ENCODE measurements at regions not wholly inside any gene's neighbourhood (a gene's known extent, or its start where the extent isn't known, plus 50 kb on each side); places are given as distances from the start of the nearest gene placed in this dataset.
"Not testable (repeated sequence)": the region's sequence is repeated elsewhere in the genome, so short reads cannot be mapped to it uniquely, and the experiment has no call there.

GRCh38 chr3:125695688-125696087, 100.4 kb upstream of the OSBPL11 start:
- H3K36me3 ChIP-seq, result no peaks in the 10 kb centered on the region
- H4K20me1 ChIP-seq, result no peaks in the 10 kb centered on the region
- no peaks in the 10 kb centered on the region for H3K4me1 ChIP-seq
- H3K4me2 ChIP-seq, result no peak overlapping the region
- H3K4me3 ChIP-seq, result no peak overlapping the region
- H3K9ac ChIP-seq, result no peak overlapping the region
- H3K27ac ChIP-seq, result no peak overlapping the region
- TF ChIP-seq Cebpa-rat (IDR thresholded peaks at IDR 0.05), result no peak
- no peaks in the 10 kb centered on the region for H3K27me3 ChIP-seq
- H3K9me3 ChIP-seq, result no peaks in the 10 kb centered on the region

- not testable (repeated sequence) for H3K9ac ChIP-seq, H4K20me1 ChIP-seq, H3K9me3 ChIP-seq, H3K27ac ChIP-seq, H3K4me1 ChIP-seq, H3K27me3 ChIP-seq, H3K36me3 ChIP-seq, H3K4me2 ChIP-seq, H3K4me3 ChIP-seq
Measured at GRCh38 chr3:125697126-125697525, 101.8 kb upstream of the OSBPL11 start.

- not testable (repeated sequence) for H4K20me1 ChIP-seq, H3K4me1 ChIP-seq, H3K4me3 ChIP-seq, H3K4me2 ChIP-seq, H3K9ac ChIP-seq, H3K9me3 ChIP-seq, H3K36me3 ChIP-seq, H3K27ac ChIP-seq, H3K27me3 ChIP-seq
Measured at GRCh38 chr3:125697979-125698640, 102.8 kb upstream of the OSBPL11 start.

GRCh38 chr3:125715651-125716050, 120.4 kb upstream of the OSBPL11 start:
- Histone ChIP-seq H3K4me1 (no peaks in the 10 kb centered on the region), H3K36me3 (no peaks in the 10 kb centered on the region), H3K9ac (no peak overlapping the region), H3K4me3 (no peak overlapping the region), H3K27me3 (no peaks in the 10 kb centered on the region), H3K27ac (no peak overlapping the region), H4K20me1 (no peaks in the 10 kb centered on the region), H3K4me2 (no peak overlapping the region), H3K9me3 (no peaks in the 10 kb centered on the region)
- TF ChIP-seq Cebpa-rat (IDR thresholded peaks at IDR 0.05), result no peak

- not testable (repeated sequence) for H3K27me3 ChIP-seq, H4K20me1 ChIP-seq, H3K9ac ChIP-seq, H3K4me1 ChIP-seq, H3K9me3 ChIP-seq, H3K36me3 ChIP-seq, H3K27ac ChIP-seq, H3K4me3 ChIP-seq, H3K4me2 ChIP-seq
Measured at GRCh38 chr3:125732151-125732550, 136.9 kb upstream of the OSBPL11 start.

- H3K36me3 ChIP-seq, H4K20me1 ChIP-seq, H3K4me1 ChIP-seq, H3K27ac ChIP-seq, H3K9ac ChIP-seq, H3K4me3 ChIP-seq, H3K27me3 ChIP-seq, H3K4me2 ChIP-seq: not testable (repeated sequence)
- H3K9me3 ChIP-seq, result peaks cover 15% of the 10 kb centered on the region
Measured at GRCh38 chr3:125741991-125742718, 146.9 kb upstream of the OSBPL11 start.

- H3K4me1 ChIP-seq, H3K27ac ChIP-seq, H3K9ac ChIP-seq, H3K9me3 ChIP-seq, H3K36me3 ChIP-seq, H4K20me1 ChIP-seq, H3K27me3 ChIP-seq, H3K4me3 ChIP-seq, H3K4me2 ChIP-seq: not testable (repeated sequence)
Measured at GRCh38 chr3:125742845-125743244, 147.5 kb upstream of the OSBPL11 start.

- not testable (repeated sequence) for H3K4me1 ChIP-seq, H3K36me3 ChIP-seq, H3K9me3 ChIP-seq, H4K20me1 ChIP-seq, H3K4me3 ChIP-seq, H3K9ac ChIP-seq, H3K27ac ChIP-seq, H3K27me3 ChIP-seq, H3K4me2 ChIP-seq
Measured at GRCh38 chr3:125757050-125757449, 161.8 kb upstream of the OSBPL11 start.

GRCh38 chr3:125758641-125759130, 163.4 kb upstream of the OSBPL11 start:
- H3K4me3 ChIP-seq, H3K27me3 ChIP-seq, H3K4me2 ChIP-seq, H3K27ac ChIP-seq, H3K9ac ChIP-seq, H3K9me3 ChIP-seq, H3K4me1 ChIP-seq, H4K20me1 ChIP-seq, H3K36me3 ChIP-seq: not testable (repeated sequence)

- not testable (repeated sequence) for H3K27ac ChIP-seq, H3K9me3 ChIP-seq, H4K20me1 ChIP-seq, H3K4me2 ChIP-seq, H3K4me3 ChIP-seq, H3K36me3 ChIP-seq, H3K9ac ChIP-seq, H3K4me1 ChIP-seq
- H3K27me3 ChIP-seq, result peaks cover 11% of the 10 kb centered on the region
Measured at GRCh38 chr3:125762601-125763000, 167.3 kb upstream of the OSBPL11 start.

- H4K20me1 ChIP-seq, H3K9ac ChIP-seq, H3K4me1 ChIP-seq, H3K27ac ChIP-seq, H3K36me3 ChIP-seq, H3K9me3 ChIP-seq: not testable (repeated sequence)
- peak overlapping the region; percentile 83 for H3K4me2 ChIP-seq
- peaks cover 11% of the 10 kb centered on the region for H3K27me3 ChIP-seq
- H3K4me3 ChIP-seq, result peak overlapping the region; percentile 66
Measured at GRCh38 chr3:125766285-125766826, 171.1 kb upstream of the OSBPL11 start.

GRCh38 chr3:125766931-125767330, 171.6 kb upstream of the OSBPL11 start:
- not testable (repeated sequence) for H4K20me1 ChIP-seq, H3K4me1 ChIP-seq, H3K36me3 ChIP-seq, H3K9me3 ChIP-seq, H3K27ac ChIP-seq, H3K9ac ChIP-seq
- H3K27me3 ChIP-seq, result peaks cover 11% of the 10 kb centered on the region
- H3K4me3 ChIP-seq, result peak overlapping the region; percentile 66
- H3K4me2 ChIP-seq, result peak overlapping the region; percentile 83
